GM19240 (cell line): ENCODE measurements at regions not wholly inside any gene's neighbourhood (a gene's known extent, or its start where the extent isn't known, plus 50 kb on each side); places are given as distances from the start of the nearest gene placed in this dataset.
"Not testable (repeated sequence)": the region's sequence is repeated elsewhere in the genome, so short reads cannot be mapped to it uniquely, and the experiment has no call there.

Experiments used
- DNase-seq: peaks from one replicate; pipeline ENCODE4 v3.0.0; 2011; ENCODE audit warnings: low spot score; ENCODE audit not compliant: insufficient read length

DNA sequence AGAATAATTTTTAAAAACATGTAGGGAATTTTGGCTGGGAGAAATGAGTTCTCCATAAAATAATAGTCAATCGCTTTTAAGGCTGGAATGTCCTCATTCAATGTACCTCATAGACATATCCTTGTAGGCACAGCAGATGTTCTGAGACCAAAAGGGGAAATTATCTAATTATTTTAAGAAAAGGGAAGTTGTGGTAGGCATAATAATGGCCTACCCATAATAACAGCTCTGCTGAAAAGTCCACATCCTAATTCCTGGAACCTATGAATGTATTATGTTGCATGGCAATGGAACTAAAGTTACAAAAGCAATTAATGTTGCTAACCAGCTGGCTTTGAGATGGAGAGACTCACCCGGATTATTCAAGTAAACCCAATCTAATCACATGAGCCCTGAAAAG, 216.1 kb downstream of the TRIM36 start:
- DNase-seq: no peak

DNA sequence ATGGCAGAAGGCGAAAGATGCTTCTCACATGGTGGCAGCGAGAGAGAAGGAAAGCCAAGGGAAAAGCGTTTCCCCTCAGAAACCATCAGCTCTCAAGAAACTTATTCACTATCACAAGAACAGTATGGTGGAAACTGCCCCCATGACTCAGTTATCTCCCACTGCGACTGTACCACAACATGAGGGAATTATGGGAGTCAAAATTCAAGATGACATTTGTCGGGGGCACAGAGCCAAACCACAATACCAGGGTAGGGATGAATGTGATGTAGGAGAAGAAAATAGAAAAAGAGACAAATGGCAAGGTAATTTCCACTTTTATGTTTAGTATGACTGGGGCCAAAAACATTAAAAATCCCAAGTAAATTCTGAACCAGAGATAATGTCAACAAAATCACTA, 216.8 kb downstream of the TRIM36 start:
- no peak for DNase-seq

DNA sequence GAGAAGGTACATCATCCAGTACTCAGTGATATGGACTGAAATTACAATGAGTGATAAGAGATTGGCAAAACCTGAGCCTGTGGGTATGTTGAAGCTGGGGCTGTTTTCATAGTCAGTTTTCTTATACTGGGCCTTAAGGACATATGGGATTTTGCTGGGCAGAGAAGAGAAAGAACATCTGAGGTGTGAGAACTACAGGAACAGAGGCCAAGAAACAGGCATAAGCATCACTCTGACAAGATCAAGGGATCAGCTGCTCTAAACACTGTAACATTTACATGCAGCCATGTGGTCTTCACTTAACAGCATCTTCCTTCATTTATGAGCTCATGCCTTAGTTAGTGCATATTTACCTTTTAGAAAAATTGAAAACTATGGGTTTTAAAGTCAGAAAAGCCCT, 220.0 kb downstream of the TRIM36 start:
- DNase-seq: no peak

DNA sequence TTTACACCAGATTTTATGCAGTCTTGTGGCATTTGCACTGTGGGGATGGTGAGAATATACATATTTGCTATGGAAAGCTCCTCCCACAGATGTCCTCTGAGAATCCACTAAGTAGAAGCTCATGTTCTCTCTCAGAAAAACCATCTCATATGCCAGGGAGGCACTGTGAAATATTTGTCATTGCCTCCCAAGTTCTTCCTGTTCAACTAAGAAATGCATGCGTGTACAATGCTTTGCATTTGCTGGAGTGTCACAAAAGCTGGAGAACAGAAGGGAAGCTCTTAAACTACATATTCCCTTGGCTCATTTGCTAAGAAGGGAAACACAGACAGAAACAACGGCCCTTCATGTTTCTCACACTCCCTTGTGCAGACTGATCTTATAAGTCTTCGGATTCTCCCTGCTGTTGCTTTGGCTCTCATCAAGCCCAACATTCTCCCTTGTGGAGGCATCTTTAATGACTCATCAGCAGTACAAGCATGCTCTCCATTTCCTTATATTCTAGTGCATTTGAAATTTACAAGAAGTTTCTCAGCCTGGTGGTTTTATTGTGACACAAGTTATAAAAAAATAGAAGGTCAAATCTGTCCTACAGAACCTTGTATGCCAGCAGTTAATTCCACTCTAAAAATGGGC, 220.6 kb downstream of the TRIM36 start:
- DNase-seq: no peak

DNA sequence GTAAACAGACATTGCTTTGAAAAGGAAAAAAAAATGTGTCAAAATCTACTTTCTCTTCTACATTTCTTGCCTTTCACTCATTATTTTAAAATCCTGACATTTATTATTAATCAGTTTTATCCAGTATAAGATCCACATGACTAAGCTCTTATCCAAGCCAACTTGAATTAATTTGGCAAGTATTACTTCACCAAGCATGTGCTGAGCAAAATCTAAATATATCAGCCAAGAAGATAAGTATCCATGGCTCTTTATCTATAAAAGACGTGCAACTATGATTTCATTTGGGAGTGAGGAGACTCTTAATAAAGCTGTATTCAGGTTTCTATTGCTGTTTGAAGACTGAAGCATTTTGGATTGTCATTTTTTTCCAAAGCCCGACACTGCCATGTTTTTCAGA, 221.3 kb downstream of the TRIM36 start:
- DNase-seq: no peak

DNA sequence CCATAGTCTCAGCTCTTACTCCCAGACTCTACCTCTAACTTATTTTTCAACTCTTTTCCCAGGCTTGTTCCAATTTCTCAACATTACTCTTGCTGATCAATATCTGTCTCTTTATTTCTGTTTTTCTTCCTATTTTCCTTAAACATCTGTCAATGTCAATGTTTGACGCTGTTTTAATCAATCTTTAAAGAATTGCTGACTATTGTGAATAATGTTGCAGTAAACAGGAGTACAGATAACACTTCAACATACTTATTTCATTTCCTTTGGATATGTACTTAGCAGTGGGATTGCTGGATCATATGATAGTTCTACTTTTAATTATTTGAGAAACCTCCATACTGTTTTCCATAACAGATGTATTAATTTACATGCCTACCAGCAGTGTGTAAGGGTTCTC, 229.0 kb downstream of the TRIM36 start:
- no peak for DNase-seq

DNA sequence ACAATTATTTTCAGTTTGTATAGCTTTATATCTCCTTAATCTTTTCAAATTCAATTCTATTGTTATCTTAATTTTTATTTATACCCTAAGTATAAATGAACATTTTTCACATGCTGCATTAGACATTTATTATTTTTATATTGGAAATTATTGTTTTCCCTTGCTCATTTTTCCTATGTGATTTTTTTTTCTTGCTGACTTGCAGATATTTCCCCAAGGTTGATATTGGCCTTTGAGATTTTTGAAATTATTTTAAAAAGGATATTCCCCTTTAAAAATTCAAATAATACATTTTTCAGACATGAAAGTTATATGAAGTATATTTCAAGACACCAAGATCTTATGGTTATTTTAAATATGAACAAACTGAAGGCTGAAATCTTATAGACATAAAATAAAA, 234.2 kb downstream of the TRIM36 start:
- DNase-seq: no peak

DNA sequence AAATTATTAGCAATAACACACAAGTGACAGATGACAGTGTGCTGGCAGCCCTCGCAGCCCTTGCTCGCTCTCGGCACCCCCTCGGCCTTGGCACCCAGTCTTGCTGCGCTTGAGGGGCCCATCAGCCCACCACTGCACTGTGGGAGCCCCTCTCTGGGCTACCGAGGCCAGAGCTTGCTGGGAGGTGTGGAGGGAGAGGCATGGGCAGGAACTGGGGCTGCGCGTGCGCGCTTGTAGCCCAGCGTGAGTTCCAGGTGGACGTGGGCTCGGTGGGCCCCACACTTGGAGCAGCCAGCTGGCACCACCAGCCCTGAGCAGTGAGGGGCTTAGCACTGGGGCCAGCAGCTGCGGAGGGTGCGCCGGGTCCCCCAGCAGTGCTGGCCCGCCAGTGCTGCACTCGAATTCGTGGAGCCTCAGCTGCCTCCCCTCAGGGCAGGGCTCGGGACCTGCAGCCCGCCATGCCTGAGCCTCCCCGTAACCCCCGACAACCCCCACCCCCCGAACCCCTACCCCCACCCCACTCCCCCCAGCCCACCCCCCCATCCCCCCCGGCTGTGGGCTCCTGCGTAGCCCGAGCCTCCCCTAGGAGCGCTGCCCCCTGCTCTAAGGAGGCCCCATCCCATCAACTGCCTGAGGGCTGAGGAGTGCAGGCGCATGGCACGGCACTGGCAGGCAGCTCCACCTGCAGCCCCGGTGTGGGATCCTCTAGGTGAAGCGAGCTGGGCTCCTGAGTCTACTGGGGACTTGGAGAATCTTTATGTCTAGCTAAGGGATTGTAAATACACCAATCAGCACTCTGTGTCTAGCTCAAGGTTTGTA, 240.9 kb downstream of the TRIM36 start:
- no peak for DNase-seq

DNA sequence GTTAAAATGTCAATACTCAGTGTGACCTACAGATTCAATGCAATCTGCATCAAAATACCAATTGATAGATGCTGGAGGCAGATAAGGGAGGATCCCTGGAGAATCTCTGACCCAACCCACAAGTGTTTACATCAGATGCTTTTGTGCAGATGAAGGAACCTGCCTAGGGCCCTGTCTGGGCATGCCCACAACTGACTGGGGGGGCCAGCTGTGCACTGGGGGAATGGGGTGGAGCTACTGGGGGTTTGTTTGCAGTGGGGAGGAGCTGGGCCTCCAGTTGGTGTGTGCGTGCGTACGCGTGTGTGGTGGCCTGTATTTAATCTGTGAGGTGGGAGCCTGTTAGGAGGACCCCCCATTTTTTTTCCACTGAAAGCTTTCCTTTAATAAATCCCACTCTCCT, 244.9 kb downstream of the TRIM36 start:
- no peak for DNase-seq

DNA sequence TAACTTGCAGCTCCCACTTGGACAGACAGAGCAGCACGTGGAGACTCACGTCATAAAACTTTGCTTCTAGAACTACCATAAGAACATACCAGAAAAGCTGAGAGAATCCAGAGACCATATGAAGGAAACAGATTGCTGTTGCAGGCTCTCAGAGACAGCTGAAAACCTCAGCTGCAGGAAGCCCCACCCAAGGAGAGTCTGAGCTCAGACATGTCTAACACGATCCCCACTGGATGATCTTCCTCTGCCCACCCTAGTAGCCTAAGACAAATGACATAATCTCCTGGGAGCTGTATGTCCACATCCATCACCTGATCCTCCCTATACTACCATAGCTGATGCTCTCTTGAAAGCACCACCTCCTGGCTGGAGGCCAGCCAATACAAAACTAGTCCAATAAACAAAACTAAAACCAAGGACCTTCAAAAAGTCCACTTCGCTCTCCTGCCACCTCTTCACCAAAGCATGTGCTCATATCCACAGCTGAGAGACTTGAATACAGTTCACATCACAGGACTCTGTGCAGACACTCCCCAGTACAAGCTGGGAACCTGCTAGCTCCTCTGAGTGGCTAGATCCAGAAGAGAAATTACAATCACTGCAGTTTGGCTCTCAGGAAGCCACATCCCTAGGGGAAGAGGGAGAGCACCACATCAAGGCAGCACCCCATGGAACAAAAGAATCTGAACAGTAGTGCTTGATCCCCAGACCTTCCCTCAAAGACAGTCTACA, 257.4 kb downstream of the TRIM36 start:
- no peak for DNase-seq

DNA sequence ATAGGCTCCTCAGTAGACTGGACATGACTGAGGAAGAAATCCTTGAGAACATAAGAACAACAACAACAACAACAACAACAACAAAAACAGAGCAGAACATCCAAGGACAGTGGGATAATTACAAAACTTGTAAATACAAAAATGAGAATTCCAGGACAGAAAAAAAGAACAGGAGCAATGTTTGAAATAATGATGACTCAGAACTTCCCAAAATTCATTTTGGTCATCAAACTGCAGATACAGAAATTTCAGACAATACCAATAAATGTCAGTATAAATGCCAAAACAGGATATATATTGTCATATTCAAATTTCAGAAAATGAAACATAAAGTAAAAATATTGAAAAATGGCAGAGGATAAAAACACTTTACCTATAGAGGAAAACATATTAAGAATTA, 259.0 kb downstream of the TRIM36 start:
- no peak for DNase-seq

DNA sequence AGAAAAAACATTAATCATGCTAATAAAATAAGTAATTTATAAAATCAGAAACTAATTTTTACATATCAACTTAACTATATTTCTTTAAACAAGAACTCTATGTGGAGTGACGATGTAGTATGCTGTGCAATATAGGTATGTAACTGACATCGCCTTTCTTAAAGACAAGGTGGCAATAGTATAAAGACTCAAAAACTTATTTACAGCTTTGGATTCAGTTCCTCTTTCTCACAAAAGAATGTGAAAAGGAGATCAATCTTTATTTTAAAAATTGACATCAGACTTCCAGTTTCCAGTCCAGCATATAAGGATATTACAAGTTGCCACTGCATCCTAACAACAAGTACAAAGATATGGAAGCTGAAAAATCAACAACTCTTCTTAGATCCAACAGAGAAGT, 260.3 kb downstream of the TRIM36 start:
- no peak for DNase-seq

DNA sequence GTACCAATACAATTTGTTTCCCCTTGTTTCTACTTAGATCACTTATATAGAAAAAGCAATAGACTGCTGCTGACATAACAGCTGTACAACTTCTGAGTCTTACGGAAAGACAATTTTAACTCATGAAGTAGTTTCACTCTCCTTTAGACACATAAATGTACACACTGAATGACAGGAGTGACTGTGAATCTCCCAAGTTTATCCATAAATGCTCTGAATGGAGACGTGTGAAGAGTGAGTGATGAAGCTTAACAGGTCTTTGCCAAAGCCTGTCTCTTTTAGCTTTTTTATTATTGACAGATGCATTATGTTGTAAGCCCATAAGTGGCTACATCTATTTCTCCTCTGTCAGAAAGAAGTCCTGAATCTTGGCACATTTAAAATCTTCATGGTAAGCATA, 265.9 kb downstream of the TRIM36 start:
- DNase-seq: no peak

DNA sequence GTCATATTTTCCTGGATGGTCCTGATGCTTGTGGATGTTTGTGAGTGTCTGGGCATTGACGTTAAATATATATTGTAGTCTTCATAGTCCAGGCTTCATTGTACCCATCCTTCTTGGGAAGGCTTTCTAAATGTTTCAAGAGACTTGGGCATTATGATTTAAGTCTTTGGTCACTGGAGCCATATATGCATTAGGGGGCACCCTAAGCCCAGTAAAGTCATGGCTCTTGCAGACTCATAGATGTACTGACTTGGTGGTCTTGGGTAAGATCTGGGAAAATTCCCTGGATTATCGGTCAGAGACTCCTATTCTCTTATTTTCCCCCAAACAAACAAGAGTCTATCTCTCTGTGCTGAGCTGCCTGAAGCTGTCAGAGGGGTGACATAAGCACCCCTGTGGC, 271.1 kb downstream of the TRIM36 start:
- DNase-seq: no peak

DNA sequence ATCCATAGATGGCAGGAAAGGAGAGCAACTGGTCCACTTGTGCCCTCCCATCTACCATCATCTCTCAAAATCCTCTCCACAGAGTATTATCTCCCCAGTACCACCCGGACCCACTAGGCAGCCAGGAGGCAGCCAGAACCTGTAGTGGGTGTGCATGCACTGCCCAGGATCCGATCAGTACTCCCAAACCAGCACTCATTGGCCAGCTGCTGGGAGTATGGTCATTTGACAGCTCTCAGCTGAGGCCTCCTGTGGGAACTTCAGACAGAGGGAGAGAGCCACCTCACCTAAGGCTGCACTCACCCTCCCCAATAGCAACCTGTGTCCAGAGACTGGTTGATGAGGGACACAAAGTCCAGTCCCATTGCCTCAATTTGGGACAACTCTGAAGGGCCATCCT, 286.0 kb downstream of the TRIM36 start:
- DNase-seq: no peak

DNA sequence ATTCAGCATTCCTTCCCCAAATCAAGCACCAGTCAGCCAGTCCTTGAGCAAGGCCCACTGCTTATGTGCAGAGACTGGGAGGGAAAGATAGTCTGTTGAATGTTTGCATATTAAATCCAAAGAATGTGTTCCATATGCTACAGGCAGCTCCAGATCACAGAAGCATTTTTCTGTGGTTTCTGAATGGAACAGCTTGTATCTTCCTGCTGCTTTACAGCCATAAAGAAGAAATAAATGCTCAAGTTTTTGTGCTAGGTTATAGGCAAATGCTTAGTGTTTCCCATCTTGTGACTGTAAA, 310.3 kb downstream of the TRIM36 start:
- DNase-seq: no peak

DNA sequence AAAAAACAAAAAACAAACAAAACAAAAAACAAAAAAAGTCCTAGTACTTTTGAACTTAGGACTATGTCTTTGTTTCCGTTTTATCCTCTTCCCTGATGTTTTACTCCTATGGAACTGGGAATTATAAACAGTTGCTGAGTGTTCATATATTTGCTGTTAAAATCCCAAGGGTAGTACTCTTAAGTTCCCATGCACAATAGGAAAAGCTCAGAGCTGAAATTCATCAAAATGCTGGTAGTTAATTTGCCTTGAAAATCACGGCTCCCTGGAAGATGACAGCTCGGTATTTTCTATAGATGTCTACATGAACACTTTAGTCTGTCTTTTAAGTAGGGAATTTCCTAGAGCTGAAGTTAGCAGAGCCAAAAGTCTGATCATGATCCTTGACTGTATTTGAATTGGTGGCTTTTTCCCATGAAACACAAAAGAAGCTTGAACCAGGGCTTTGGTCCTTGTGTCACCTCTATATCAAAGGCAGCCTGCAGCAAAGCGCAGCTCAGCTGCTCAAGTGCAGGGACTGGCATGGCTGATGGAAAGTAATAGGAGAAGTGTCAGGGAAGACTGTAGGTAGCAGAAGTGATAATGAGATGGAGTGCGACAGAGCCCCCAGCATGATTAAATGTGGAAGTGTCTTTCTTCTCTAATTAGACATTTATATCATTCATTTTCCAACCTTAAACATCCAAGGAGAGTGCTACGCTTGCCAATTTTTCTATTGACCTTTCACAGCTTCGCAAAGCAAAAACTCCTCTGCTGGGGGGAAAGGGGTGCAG, 310.9 kb downstream of the TRIM36 start:
- no peak for DNase-seq

DNA sequence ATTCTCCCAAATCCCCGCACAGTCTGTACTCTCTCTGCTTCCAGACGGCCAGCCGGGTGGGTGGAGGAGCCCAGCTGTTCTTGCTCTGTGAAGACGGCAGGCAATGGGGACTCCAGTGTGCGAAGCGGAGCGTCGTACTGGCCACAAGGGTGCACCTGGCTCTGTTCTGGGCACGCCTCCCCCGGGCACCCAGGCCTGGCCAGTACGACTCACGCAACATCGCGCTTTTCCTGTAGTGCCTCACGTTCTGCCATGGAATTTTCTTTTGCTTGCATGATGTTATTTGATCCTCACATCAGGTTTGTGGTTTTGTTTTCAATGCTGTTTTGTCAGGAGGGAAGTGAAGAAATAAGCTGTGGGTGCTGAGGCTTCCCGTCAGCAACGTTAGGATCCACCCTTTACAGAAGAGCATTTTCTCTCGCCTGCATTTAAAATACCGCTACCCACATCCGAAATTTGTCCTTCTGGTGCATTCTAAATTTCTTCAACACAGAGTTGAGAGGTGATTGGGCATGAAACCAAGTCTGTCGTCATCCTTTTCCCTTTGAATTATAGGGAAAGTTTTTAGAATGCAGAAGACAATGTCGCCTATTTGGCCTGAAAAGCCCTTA, 311.7 kb downstream of the TRIM36 start:
- DNase-seq: no peak

DNA sequence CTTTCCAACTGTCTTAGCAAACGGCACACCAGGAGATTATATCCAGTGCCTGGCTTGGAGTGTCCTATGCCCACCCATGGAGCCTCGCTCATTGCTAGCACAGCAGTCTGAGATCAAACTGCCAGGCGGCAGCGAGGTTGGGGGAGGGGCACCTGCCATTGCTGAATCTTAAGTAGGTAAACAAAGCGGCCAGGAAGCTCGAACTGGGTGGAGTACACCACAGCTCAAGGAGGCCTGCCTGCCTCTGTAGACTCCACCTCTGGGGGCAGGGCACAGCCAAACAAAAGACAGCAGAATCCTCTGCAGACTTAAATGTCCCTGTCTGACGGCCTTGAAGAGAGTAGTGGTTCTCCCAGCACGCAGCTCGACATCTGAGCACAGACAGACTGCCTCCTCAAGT, 325.0 kb downstream of the TRIM36 start:
- not testable (repeated sequence) for DNase-seq

DNA sequence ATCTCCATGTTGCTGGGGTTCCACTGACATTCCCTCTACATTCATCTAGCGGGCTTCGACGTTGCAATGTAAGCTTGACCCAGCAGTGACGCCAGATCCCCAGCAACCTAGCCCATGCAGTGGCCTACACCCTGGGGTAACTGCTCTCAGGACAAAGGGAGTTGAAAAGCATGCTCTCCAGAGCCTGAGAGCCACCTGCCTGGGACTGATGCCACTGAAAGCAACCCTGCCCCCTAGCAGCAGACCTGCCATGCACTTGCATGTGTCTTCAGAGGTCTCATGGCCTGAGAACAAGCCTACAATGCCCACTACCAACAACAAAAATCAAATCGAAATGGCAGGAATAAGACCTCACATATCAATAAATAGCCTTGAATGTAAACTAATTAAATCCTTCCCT, 330.3 kb downstream of the TRIM36 start:
- no peak for DNase-seq

DNA sequence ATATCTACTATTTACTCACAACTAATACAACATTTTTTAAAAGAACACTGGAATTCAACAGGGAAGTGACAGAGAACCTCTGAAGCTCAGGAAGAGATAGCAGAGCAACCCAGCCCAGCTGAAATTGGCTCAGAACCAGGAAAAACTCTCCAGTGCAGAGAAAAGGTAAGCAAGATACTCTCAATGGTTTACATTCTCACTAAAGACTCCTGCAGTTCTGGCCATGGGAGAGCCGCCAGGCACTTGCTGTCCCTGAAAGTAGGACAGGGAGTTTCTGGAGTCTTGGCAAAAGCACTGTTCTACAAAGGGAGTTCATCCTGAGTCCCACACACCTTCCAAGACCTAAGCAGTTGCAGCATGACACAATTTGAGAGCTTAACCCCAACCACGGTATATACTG, 330.8 kb downstream of the TRIM36 start:
- DNase-seq: no peak

DNA sequence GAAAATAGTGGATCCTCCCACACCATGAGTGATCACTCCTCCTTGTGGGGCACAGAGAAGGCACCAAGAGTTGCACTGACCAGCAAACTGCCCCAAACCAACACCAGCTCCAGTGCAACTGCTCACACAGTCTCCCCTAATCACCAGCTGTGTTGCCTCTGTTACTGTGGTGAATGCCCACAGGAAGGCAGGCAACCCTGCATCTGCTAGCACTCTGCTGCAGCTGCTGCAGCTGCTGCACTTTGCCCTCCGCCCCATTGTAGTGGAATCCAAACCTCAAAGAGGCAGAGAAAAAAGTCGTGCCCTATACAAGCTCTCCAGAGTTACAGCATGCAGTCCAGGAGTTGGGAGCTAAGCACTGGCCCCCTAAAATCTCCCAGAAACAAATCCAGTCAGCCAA, 339.6 kb downstream of the TRIM36 start:
- no peak for DNase-seq
